GM19397 (cell line): ENCODE measurements at regions not wholly inside any gene's neighbourhood (a gene's known extent, or its start where the extent isn't known, plus 50 kb on each side); places are given as distances from the start of the nearest gene placed in this dataset.

ENCODE experiments used
- ATAC-seq: cut with Tn5 transposase; IDR thresholded peaks from one replicate; pipeline ENCODE4 v1.9.1; 2021; ENCODE audit warnings: mild to moderate bottlenecking, moderate library complexity; ENCODE audit not compliant: unreplicated experiment

DNA sequence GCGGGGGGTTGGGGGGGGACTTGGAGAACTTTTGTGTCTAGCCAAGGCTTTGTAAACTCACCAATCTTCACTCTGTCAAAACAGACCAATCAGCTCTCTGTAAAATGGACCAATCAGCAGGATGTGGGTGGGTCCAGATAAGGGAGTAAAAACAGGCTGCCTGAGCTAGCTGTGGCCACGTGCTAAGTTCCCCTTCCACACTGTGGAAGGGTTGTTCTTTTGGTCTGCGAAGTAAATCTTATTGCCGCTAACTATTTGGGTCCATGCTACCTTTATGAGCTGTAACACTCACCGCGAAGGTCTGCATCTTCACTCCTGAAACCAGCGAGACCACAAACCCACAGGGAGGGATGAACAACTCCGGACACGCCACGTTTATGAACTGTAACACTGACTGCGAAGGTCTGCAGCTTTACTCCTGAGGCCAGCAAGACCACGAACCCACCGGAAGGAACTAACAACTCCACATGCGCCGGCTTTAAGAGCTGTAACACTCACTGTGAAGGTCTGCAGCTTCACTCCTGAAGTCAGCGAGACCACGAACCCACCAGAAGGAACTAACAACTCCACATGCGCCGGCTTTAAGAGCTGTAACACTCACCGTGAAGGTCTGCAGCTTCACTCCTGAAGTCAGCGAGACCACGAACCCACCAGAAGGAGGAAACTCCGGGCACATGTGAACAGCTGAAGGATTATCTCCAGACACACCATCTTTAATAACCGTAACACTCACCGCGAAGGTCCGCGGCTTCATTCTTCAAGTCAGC is 186.6 kb downstream of the ID4 start:
- peak; percentile 86 for ATAC-seq

DNA sequence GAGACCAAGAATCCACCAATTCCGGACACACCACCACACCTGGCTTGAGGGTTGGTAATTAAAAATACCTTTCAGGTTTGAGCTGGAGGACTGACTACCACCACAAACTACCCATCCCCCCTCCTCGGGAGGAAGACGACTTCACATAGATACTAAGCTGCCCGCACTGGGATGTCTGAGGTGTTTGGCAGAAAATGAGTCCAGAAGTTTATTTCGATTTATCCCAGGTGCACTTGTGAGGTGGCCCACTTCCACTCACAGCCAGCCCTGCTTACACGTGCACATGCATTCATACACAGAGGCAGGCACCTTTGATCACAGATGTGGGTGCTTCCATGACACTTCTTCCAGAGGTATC is 187.1 kb downstream of the ID4 start:
- ATAC-seq, result peak; percentile 26

GRCh38 chr6:20024978-20025377 is 187.3 kb downstream of the MBOAT1 start:
- no peak for ATAC-seq

GRCh38 chr6:20025681-20026080 is 186.6 kb downstream of the MBOAT1 start:
- ATAC-seq, result no peak

GRCh38 chr6:20028143-20028542 is 184.1 kb downstream of the MBOAT1 start:
- no peak for ATAC-seq

GRCh38 chr6:20028562-20028961 is 183.7 kb downstream of the MBOAT1 start:
- no peak for ATAC-seq

DNA sequence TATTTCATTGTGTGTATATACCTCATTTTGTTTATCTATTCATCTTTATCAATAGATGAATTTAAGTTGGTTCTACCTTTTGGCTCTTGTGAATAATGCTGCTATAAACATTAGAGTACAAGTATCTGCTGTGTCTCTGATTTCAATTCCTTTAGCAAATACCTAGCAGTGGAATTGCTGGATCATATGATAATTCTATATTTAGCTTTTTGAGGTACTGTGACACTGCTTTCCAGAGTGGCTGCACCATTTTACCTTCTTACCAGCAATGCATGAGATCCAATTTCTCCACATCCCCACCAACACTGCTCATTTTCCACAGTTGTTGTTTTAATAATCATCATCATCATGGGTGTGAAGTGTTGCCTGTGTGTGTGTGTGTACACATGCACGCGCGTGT is 182.3 kb downstream of the MBOAT1 start:
- ATAC-seq, result no peak

DNA sequence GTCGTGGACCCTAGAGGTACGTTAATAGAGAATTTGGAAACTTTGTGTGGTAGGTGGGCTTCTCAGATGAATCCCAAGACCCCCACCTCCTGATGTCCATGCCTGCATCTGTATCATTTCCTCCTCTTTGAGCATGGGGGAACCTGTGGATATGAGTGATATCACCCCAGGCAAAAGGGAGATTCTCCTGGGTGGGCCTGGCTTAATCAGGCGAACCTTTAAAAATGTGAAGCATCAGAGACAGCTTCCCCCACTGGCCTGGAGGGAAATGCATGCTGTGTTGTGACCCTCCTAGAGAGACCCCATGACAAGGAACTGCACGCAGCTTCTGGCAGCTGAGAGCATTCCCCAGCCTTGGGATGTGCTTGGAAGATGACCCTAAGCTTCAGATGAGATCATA is 180.9 kb downstream of the MBOAT1 start:
- ATAC-seq, result no peak

DNA sequence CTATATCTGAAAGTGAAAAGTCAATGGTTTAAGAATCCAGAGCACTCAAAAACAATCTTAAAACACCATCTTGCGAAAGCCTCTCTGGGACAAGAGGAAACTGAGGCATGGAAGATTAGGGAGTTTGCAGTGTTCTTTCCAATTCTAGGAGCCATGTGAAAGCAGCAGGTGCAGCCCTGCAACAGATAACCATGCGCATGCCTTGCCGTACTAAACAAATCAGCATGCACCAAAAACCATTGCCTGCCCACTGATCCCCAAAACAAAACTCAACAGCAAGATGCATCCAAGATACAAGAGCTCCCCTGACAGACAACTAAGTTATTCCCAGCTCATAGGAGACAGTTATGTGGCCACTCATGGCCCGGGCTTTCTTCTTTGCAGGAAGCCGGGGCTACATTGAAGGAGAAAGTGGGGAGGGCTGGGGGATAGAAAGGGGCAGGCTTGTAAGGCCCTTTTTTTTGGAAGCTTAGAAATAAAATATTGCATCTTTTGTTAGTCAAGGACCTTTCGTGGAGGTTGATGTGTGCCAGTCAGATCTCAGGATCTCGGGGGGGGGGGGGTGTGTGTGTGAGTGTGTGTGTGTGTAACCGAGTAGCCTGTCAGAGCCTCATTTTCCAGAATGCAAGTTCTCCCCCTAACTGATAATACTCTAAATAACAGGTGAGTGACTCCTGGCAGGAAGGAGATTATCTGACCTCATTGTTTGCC is 178.4 kb downstream of the MBOAT1 start:
- no peak for ATAC-seq

- ATAC-seq, result no peak
Observed at GRCh38 chr6:20034408-20034769, 177.9 kb downstream of the MBOAT1 start.

DNA sequence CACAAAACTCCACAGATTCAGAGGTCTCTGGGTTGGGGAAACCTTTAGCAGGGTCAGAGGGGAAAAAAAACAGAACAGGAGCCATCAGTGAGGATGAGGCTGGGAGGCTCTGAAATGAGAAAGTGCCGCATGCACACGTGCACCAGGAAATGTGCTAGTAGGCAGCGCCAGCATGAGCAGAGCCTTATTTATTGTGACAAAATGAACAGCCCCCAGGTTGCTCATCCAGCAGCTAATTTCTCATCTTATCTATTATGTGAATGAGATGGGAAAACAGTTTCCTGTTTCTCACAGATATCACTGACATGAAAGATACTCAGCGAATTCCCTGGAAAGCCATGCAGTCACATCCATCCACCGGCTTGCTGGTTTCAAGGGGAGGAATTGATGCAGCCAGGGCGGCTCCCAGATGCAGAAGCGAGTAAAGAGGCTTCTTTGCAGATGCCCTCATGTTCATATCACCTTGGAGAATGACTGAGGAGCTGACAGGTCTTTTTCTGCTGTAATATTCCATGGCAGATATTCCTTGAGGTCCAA is 176.1 kb downstream of the MBOAT1 start:
- ATAC-seq, result no peak

DNA sequence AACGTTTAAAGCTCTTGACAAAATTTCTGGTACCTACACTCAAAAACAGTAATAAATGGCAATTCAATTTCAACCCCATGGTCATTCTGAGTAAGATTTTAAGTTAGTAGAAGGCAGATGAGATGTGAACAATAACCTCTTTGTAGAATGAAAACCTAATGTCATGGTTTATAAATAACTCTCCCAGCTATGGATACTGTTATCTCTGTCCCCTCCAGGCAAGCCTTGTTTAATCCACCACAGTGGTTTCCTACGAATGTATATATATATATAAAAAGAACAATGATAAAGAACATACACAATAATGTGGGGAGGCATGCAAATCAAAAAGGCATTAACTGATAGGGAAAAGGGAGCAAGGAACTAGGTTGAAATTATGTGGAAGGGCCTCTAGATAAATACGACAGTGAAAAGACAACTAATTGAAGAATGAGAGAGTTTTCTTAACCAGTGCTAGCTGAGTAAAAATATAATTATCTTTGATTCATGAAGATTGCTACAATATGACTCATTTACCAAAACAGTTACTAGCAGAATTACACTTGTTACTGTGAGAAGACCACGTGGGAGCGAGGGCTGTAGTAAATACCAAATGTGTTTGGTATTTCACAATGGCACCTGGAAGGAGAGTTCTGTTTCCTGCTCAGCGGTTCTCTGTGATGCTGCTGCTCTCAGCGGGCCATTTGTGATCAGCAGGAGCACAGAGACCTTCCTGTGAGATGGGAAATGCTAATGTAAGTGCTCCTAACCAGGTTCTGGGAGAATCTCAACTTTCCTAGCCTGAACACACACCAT is 173.7 kb downstream of the MBOAT1 start:
- no peak for ATAC-seq

DNA sequence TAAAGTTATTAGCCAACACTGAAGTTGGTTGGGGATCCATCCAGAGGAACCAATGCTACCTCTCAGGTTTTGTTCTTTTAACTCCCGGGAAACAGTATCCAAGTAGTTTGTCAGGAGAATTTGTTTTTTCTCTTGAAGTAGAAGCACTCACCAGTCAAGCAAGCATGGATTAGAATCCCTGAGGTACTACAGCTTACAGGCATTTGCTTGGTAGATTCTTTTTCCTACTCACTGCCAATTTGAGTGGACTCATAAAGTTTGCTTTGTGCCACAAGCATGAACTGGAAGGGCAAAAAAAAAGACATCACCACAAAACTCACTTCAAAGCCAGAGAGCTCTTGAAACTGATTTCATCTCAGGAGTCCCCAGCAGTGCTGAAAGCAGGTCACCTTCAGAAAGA is 167.4 kb downstream of the MBOAT1 start:
- no peak for ATAC-seq
